Sigmoid colon (tissue), 6 donors: ENCODE measurements at regions not wholly inside any gene's neighbourhood (a gene's known extent, or its start where the extent isn't known, plus 50 kb on each side); places are given as distances from the start of the nearest gene placed in this dataset.

ENCODE experiments used
- DNase-seq: peaks from one replicate; pipeline ENCODE4 v3.0.0-alpha.2; 2019
- H3K27ac ChIP-seq, 4 donors: fragments of 200-600 bp; sonication (generic); one replicate each; pipeline ENCODE4 v1.5.1; 2016 to 2019; ENCODE audit warnings: mild to moderate bottlenecking in 1 of 4
- H3K27me3 ChIP-seq, 3 donors: fragments of 200-600 bp; sonication (generic); one replicate each; pipeline ENCODE4 v1.5.1; 2019; ENCODE audit warnings: mild to moderate bottlenecking in 1 of 3
- H3K36me3 ChIP-seq, 4 donors: fragments of 200-600 bp; sonication (generic); one replicate each; pipeline ENCODE4 v1.5.1; 2016 to 2019
- H3K4me1 ChIP-seq, 4 donors: fragments of 200-600 bp; sonication (generic); one replicate each; pipeline ENCODE4 v1.5.1; 2017 to 2019
- H3K4me3 ChIP-seq, 4 donors: fragments of 200-600 bp; sonication (generic); one replicate each; pipeline ENCODE4 v1.5.1; 2017 to 2019; ENCODE audit warnings: mild to moderate bottlenecking in 2 of 4, moderate library complexity in 1 of 4
- H3K9me3 ChIP-seq, 4 donors: fragments of 200-600 bp in 3 of 4; sonication (generic) in 3 of 4; one replicate each; pipeline versions ENCODE4 v1.5.1 to v1.6.1; 2013 to 2019
- CTCF ChIP-seq, 4 experiments: fragments of 450-650 bp in 3 of 4; fragments of 200-600 bp in 1 of 4; IDR thresholded peaks; one replicate each; pipeline ENCODE4 v1.5.1; 2016 to 2019; ENCODE audit warnings: antibody characterized with exemption in 4 of 4, mild to moderate bottlenecking in 3 of 4, moderate library complexity in 2 of 4
- EP300 ChIP-seq, 4 donors: sonication (generic); formaldehyde crosslinking; IDR thresholded peaks; one replicate each; pipeline ENCODE4 v1.6.1; 2017; ENCODE audit warnings: antibody characterized with exemption in 4 of 4
- POLR2A ChIP-seq, 2 donors: fragments of 450-650 bp; IDR thresholded peaks; one replicate each; pipeline ENCODE4 v1.6.1; 2016; ENCODE audit warnings: antibody characterized with exemption in 2 of 2, mild to moderate bottlenecking in 2 of 2, moderate library complexity in 2 of 2
- POLR2AphosphoS5 ChIP-seq, 4 donors: sonication (generic); formaldehyde crosslinking; IDR thresholded peaks; one replicate each; pipeline ENCODE4 v1.6.1; 2017; ENCODE audit warnings: antibody characterized with exemption in 4 of 4
- WGBS, 2 donors: extraction: QIAGEN DNeasy Blood & Tissue Kit; methylation state at CpG; one replicate each; pipeline ENCODE4 v1.1.7; 2013; 5-methylcytosine and 5-hydroxymethylcytosine counted together
- intact Hi-C: fragments of 100-400 bp; cut with DNase I; formaldehyde crosslinking; loops from one replicate; pipeline ENCODE4 v1.15.1; 2023
- donor health status: healthy with polysubstance abuse.
- donor health status: healthy.

GRCh38 chr10:3435671-3436070 is 263.1 kb upstream of the PITRM1 start:
- TF ChIP-seq POLR2AphosphoS5 (IDR thresholded peaks at IDR 0.05), result no peak
- TF ChIP-seq CTCF (IDR thresholded peaks at IDR 0.05), result no peak
- TF ChIP-seq EP300 (IDR thresholded peaks at IDR 0.05), result no peak
- TF ChIP-seq POLR2A (IDR thresholded peaks at IDR 0.05), result no peak
- Histone ChIP-seq H3K4me1 (peaks cover 0 to 23% (median 12%) of the 10 kb centered on the region in 4 donors), H3K27ac (no peak overlapping the region), H3K4me3 (no peak overlapping the region), H3K9me3 (peaks cover 0 to 3% (median 0%) of the 10 kb centered on the region in 4 donors), H3K36me3 (no peaks in the 10 kb centered on the region), H3K27me3 (no peaks in the 10 kb centered on the region)
- WGBS, 2 donors, result 39 to 63% methylated on average over 4 of the region's 4 CpGs
- no peak for DNase-seq
- intact Hi-C loops, result no loop called here

- peaks cover 0 to 39% (median 24%) of the 10 kb centered on the region in 4 donors for H3K4me1 ChIP-seq
- DNase-seq, result no peak
- no peaks in the 10 kb centered on the region for H3K36me3 ChIP-seq
- peaks cover 0 to 1% (median 0%) of the 10 kb centered on the region in 4 donors for H3K9me3 ChIP-seq
- intact Hi-C loops, result no loop called here
- H3K27ac ChIP-seq, result no peak overlapping the region
- no peak overlapping the region for H3K4me3 ChIP-seq
- no peaks in the 10 kb centered on the region for H3K27me3 ChIP-seq
- 82% methylated on average over 6 of the region's 6 CpGs for WGBS, 2 donors
- TF ChIP-seq POLR2A (IDR thresholded peaks at IDR 0.05), result no peak
- TF ChIP-seq EP300 (IDR thresholded peaks at IDR 0.05), result no peak
- TF ChIP-seq CTCF (IDR thresholded peaks at IDR 0.05), result no peak
- TF ChIP-seq POLR2AphosphoS5 (IDR thresholded peaks at IDR 0.05), result no peak
Measured at GRCh38 chr10:3433988-3434387, 261.4 kb upstream of the PITRM1 start.

GRCh38 chr10:3433131-3433530 is 260.5 kb upstream of the PITRM1 start:
- Histone ChIP-seq H3K4me3 (no peak overlapping the region), H3K27ac (no peak overlapping the region), H3K36me3 (no peaks in the 10 kb centered on the region), H3K27me3 (no peaks in the 10 kb centered on the region), H3K4me1 (peaks cover 0 to 44% (median 30%) of the 10 kb centered on the region in 4 donors), H3K9me3 (no peaks in the 10 kb centered on the region)
- no peak for DNase-seq
- TF ChIP-seq POLR2AphosphoS5 (IDR thresholded peaks at IDR 0.05) (no peak), CTCF (IDR thresholded peaks at IDR 0.05) (no peak), EP300 (IDR thresholded peaks at IDR 0.05) (no peak), POLR2A (IDR thresholded peaks at IDR 0.05) (no peak)
- intact Hi-C loops, result no loop called here
- WGBS, 2 donors, result 94 to 95% methylated on average over 6 of the region's 6 CpGs

GRCh38 chr10:3432081-3432825 is 259.7 kb upstream of the PITRM1 start:
- DNase-seq, result no peak
- TF ChIP-seq POLR2A (IDR thresholded peaks at IDR 0.05), result no peak
- TF ChIP-seq CTCF (IDR thresholded peaks at IDR 0.05), result no peak
- TF ChIP-seq EP300 (IDR thresholded peaks at IDR 0.05), result no peak
- no peak for TF ChIP-seq POLR2AphosphoS5 (IDR thresholded peaks at IDR 0.05)
- Histone ChIP-seq H3K4me3 (no peak overlapping the region), H3K27me3 (no peaks in the 10 kb centered on the region), H3K4me1 (peaks cover 0 to 50% (median 36%) of the 10 kb centered on the region in 4 donors), H3K36me3 (no peaks in the 10 kb centered on the region), H3K9me3 (no peaks in the 10 kb centered on the region), H3K27ac (no peak overlapping the region)
- intact Hi-C loops, result no loop called here
- 92 to 95% methylated on average over 4 of the region's 4 CpGs for whole genome bisulfite sequencing, 2 donors
